ENCODE measurements at regions not wholly inside any gene's neighbourhood (a gene's known extent, or its start where the extent isn't known, plus 50 kb on each side); places are given as distances from the start of the nearest gene placed in this dataset.

DNA sequence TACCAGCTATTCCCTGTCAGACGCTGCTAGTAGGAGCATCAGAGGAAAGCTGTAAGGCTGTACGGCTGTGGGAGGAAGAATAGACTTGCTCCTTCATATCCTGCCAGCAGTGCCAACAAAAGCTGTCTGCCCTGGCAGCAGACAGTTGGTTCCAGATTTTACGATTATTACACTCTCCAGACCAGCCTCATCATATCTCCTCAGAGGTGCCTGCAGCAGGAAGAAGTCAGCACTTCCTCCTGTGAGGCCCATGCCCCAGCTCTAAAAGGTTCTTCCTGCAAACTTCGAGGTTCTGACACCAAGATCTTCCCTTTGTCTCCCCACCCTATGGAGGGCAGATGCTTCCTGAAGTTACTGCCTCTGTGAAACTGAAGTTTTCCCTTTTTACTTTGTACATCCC lies 537.7 kb upstream of the PKDCC start:
- DNase-seq, result no peak

GRCh38 chr2:41521211-41521610 lies 526.6 kb upstream of the PKDCC start:
- no peak for DNase-seq

DNA sequence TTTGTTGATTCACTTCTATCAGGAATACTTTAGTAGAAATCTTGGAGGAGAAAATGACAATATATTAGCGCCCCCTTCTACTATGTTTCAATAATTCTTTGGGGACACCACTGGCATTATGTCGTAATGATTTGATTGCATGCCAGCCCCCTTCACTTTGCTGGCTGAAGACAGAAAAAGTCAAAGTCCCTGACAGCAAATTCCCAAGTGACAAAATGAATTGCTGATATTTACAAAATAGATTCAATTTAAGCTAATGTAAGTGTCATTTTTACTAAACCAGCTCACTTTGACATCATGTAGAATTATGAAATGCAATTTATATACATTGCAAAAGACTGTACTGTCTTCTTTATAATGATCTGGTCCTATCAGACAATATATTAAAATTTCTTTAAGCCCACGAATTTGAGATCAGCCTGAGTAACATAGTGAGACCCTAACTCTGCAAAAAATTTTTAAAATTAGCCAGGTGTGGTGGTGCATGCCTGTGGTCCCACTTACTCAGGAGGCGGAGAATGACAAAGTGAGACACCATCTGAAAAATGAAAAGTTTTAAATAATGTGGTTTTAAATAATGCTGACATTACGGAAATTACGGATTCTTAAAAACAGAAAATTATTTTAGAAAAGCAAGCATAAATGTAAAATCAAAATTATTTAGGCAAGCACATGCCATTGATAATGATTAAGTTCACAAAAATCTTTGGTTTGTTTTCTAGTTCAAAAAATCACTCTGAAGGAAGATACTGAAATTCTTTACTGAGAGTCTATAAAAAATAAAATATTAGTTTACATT lies 520.1 kb upstream of the PKDCC start:
- DNase-seq, result no peak

GRCh38 chr2:41535575-41535974 lies 512.2 kb upstream of the PKDCC start:
- DNase-seq, result no peak

GRCh38 chr2:41540272-41540998 lies 507.4 kb upstream of the PKDCC start:
- DNase-seq, result no peak

DNA sequence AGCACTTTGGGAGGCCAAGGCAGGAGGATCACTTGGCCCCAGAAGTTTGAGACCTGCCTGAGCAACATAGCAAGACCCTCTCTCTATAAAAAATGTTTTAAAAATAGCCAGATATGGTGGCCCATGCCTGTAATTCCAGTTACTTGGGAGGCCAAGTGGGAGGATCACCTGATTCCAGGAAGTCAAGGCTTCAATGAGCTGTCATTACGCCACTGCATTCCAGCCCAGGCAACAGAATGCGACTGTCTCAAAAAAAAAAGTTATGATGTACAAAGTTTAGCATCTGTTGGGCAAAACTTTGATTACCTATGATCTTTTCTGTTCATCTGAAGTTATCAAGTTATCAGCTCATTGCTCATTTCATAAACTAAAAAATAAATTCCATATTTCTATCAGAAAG lies 504.1 kb upstream of the PKDCC start:
- DNase-seq, result no peak

DNA sequence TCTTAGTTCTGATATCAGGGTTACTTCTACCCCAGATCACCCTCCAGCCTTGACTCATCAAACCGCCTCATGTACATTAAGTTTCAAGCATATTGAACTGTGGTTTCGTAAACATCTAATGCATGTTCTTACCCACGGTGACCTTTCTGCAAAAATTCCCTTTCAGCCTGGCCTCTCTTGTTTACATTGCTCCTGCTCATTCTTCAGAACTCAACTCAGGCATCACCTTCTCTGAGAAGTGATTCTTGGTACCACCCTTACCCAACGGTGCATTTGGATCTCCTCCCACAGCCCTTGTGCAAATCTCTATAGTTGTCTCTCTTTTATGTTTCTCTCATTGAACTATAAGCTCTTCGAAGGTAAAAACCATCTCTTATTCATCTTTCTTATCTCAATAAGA lies 503.1 kb upstream of the PKDCC start:
- DNase-seq, result no peak

DNA sequence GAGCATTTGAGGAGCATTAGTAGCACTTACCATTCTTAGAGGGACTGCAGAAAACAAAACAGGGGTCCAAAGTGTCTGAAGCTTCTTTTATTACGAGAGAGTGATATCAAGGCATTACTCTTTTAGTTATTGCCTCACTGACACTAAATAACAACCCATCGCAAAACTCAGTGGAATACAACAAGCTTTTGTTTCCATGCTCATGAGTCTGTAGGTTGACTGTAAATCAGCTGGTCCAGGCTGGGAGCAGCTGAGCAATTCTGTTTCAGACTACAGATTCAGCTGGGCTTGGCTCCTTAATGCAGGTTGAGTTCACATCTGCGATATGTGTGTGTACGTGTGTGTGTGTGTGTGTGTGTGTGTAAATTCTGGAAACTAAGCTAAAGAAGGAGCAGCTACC lies 501.8 kb upstream of the PKDCC start:
- DNase-seq, result no peak

GRCh38 chr2:41568648-41569047 lies 479.2 kb upstream of the PKDCC start:
- DNase-seq, result no peak

DNA sequence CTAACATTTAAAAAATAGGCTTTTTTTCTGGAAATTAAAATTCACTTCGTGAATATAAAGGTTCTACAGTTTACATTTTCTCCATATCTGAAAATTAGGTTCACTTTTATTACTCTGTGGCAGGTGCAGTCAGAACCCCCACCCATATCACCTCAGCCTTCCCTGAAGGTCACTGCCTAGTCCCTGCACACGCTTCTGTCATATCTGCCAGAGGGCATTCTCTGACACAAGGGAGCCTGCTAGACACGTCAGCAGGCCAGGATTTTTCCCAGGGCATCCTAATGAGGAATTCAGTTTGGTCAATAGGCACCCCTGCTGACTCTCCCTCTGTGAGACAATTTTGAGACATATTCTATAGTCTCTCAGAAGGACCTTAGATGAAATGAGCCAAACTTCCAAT lies 475.7 kb upstream of the PKDCC start:
- no peak for DNase-seq

DNA sequence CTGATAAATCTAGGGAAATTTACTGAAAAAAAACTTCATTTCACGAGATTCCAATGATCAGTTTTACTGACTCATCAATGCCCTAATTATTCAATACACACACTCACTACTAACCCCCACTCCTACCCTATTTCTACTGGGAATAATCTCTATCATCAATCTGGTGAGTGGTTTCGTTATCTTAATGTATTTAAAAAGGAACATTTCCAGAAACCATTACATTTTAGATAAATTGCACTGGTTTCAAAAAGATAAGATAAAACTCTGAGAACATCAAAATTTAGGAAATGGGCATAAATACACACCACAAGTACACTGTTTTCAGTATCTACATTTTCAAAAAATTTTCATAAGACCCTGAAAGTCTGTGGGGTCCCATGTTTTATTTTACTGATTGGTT lies 471.4 kb upstream of the PKDCC start:
- no peak for DNase-seq

- no peak for DNase-seq
Measured at GRCh38 chr2:41579806-41580205, 468.0 kb upstream of the PKDCC start.

- DNase-seq, result no peak
Measured at GRCh38 chr2:41580806-41581205, 467.0 kb upstream of the PKDCC start.

DNA sequence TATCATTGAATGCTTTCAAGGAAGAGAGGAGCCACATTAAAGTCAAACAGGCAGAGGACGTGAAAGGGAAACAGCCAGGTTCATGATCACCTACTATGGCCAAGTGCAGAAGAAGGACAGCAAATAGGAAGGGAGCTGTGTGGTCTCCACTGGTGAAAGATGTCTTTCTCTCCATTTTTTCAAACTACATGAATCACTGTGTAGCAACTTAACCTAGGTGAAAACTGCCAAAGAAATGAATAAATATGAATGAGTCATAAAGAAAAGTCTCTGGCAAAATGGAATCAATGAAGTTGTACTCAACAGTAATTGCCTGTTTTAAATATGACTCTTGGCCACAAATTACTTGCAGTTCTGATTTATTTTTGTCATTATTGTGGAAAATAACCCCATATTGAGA lies 452.6 kb upstream of the PKDCC start:
- DNase-seq, result no peak

- DNase-seq, result no peak
Measured at GRCh38 chr2:41597680-41598079, 450.1 kb upstream of the PKDCC start.

DNA sequence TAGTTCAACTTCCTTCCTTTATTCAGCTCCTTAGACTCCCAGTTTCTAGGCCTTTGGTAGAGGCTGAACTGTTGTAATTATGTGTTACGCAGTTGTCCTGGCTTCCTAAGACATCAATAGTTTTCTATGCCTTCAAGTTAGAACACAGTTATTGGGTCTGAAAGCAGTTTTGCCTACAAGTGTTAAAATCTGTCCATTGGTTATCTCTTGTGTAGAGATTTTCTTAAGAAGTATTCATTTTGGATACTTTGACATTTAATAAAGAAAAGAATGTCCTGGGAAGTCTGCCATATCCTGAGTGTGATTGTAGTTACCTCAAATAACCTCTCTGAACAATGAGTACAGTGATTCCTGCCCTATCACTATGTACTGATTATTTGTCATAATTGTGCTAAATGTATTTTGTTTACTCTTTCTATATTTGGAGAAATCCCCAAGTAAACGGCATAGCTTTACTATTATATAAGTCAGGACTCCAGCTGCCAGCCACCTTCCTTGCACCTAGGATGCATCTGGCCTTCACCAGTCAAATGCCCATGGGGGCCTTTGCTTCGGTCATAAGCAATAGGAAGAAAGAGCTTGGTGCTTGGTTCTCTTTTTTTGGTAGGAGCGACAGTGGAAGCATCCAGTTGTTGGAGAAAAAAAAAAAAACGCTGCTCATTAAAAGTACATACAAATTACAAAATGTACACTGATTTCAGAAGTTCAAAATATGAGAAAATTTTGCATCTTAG lies 449.5 kb upstream of the PKDCC start:
- DNase-seq, result no peak

DNA sequence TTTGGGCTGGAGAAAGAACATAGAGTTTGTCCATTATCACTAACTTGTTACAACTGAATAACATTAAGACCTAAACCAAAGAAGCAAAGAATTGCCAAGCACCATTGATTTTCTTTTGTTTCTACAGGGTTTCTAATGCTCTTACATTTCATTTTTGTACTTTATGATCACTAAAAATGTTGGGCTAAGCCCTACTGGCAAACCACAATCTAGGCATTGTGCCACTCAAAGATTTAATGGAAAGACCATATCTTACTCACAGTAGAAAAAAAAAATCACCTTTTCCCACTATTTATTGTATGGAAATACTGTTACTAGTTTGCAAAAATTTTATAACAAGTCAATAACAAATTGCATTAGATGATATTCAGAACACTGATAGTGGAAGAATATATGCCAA lies 447.4 kb upstream of the PKDCC start:
- DNase-seq, result no peak

GRCh38 chr2:41602341-41602740 lies 445.5 kb upstream of the PKDCC start:
- no peak for DNase-seq

DNA sequence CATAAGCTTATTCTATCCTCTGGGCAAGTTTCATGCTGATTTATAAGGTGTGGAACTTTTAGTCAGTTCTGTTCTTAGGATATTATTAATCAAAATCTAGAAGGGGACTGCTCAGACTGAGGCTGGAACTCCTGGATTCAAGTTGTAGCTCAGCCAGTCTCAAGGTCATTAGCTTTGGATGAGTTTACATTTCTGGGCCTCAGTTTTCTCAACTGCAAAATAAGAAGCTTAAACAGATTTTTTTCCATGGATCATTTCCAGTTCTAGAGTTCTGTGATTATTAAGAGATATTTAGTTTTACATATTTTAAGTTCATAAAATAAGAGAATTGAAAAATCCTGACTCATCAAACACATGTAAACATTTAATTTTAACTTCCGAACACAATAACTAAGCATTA lies 442.5 kb upstream of the PKDCC start:
- no peak for DNase-seq

GRCh38 chr2:41605914-41606313 lies 441.9 kb upstream of the PKDCC start:
- no peak for DNase-seq

DNA sequence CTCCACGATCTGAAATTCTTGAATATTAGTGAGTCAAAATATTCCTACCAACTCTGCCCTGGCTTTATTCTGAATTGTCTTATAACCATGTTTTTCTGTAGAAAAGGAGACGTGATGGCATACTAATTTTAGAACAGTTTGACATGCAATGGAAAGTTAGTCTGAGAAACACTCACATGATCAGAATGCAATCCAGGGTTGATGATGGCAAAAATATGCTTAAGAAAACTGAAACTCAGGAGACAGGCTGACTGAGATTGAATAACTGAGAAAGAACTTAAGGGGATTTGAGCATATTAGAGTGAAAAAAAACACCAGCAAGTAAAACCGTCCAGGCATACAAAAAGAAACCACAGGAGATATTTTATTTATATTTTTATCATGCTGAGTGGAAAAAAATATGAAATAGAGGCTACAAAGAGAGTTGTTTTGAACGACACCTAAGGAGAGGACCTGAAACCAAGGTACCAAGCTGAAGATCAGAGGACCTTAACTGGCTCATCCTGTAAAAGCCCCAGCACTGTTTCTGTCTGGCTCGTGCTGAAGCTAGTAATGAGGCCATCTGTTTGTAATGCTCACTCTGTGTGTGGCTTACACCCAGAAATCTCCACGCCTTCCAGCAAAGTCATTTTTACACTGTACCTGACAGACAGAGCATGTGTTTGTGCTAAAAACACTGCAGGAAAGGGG lies 437.2 kb upstream of the PKDCC start:
- no peak for DNase-seq

DNA sequence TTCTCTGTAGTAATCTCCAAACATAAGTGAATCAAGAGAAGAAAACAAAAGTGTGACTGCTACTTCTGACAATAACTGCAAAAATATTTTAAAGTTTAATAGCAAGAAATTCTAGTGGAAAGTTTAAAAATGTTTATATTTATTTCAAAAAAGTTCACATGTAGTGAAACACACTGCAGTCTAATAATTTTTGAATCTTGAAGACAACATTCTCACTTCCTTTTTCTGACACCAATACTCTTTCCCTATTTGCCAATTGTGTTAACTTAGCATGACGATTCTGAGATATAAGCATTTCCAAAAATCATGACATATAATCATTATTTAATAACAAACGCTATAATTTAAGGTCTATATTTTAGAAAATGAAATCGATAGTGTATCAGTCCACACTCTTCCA lies 429.1 kb upstream of the PKDCC start:
- DNase-seq, result no peak

- DNase-seq, result peak; percentile 47
Measured at GRCh38 chr2:41621095-41621494, 426.7 kb upstream of the PKDCC start.
